CD4-positive, alpha-beta T cell (primary cell): ENCODE measurements at regions not wholly inside any gene's neighbourhood (a gene's known extent, or its start where the extent isn't known, plus 50 kb on each side); places are given as distances from the start of the nearest gene placed in this dataset.

ENCODE experiments used
- ATAC-seq: fragments of 200-7000 bp; cut with Tn5 transposase; one replicate; pipeline ENCODE4 v1.10.0; 2022; ENCODE audit warnings: mild to moderate bottlenecking; ENCODE audit not compliant: poor library complexity
- CTCF ChIA-PET: fragments of 350-600 bp; sonication (Branson Sonifier 250); formaldehyde crosslinking; loops from one replicate; lab custom pipeline; 2021; ENCODE audit warnings: antibody characterized with exemption, inconsistent platforms; lab: Charles Lee
- POLR2A ChIA-PET: fragments of 350-600 bp; sonication (Branson Sonifier 250); formaldehyde crosslinking; loops from one replicate; lab custom pipeline; 2021; ENCODE audit warnings: antibody characterized with exemption, inconsistent platforms; lab: Charles Lee
- DNase-seq, 14 experiments: peaks; one replicate each; pipeline ENCODE4 v3.0.0-alpha.2; 2013 to 2020; ENCODE audit warnings: mixed read lengths in 2 of 14
- H3K27ac ChIP-seq, 2 donors: one replicate each; pipeline versions ENCODE4 v1.5.1 to v1.7.0; 2013; ENCODE audit warnings: low read length in 2 of 2, low read depth in 1 of 2, mild to moderate bottlenecking in 1 of 2
- H3K27me3 ChIP-seq, 2 experiments: 1 replicate in 1 of 2; 2 replicates in 1 of 2; pipeline versions ENCODE4 v1.6.1 to v1.7.0; 2013; ENCODE audit warnings: low read length in 2 of 2, control low read depth in 1 of 2, mild to moderate bottlenecking in 1 of 2, moderate library complexity in 1 of 2; ENCODE audit not compliant: insufficient read depth in 2 of 2, control insufficient read depth in 1 of 2
- H3K36me3 ChIP-seq: one replicate; pipeline ENCODE4 v1.6.1; 2013; ENCODE audit warnings: low read length, control low read depth; ENCODE audit not compliant: insufficient read depth
- H3K4me1 ChIP-seq: one replicate; pipeline ENCODE4 v1.6.1; 2013; ENCODE audit warnings: low read length, control low read depth; ENCODE audit not compliant: insufficient read depth
- H3K4me3 ChIP-seq: one replicate; pipeline ENCODE4 v1.5.1; 2013; ENCODE audit warnings: mild to moderate bottlenecking, low read length, moderate library complexity
- H3K9me3 ChIP-seq, 2 experiments: 1 replicate in 1 of 2; 2 replicates in 1 of 2; pipeline versions ENCODE4 v1.6.1 to v1.7.0; 2013; ENCODE audit warnings: low read length in 2 of 2, mild to moderate bottlenecking in 2 of 2, control low read depth in 1 of 2, moderate library complexity in 1 of 2; ENCODE audit not compliant: control insufficient read depth in 1 of 2, insufficient read depth in 1 of 2
- H3K27ac Mint-ChIP-seq: one replicate; pipeline ENCODE4 v1.8.0; 2020; ENCODE audit warnings: mixed read lengths
- H3K27me3 Mint-ChIP-seq: one replicate; pipeline ENCODE4 v1.8.0; 2021; ENCODE audit warnings: mixed read lengths
- H3K36me3 Mint-ChIP-seq: one replicate; pipeline ENCODE4 v1.8.0; 2021; ENCODE audit warnings: low read depth, mixed read lengths
- H3K4me1 Mint-ChIP-seq: one replicate; pipeline ENCODE4 v1.8.0; 2021; ENCODE audit warnings: low read depth, mixed read lengths
- H3K4me3 Mint-ChIP-seq: one replicate; pipeline ENCODE4 v1.8.0; 2020; ENCODE audit warnings: mild to moderate bottlenecking, mixed read lengths
- H3K9me3 Mint-ChIP-seq: one replicate; pipeline ENCODE4 v1.8.0; 2020; ENCODE audit warnings: mixed read lengths
- intact Hi-C, 2 experiments: fragments of 100-400 bp; cut with DNase I in 1 of 2; cut with micrococcal nuclease in 1 of 2; formaldehyde crosslinking; loops; one replicate each; pipeline versions ENCODE4 v1.15.1 to v1.9.0; 2023 to 2025; cut with DNase I, micrococcal nuclease
- TF ChIP-seq, protein P1 (sequence below): fragments of 200-600 bp; IDR thresholded peaks from one replicate; pipeline ENCODE4 v1.8.0; 2022; ENCODE audit warnings: antibody characterized with exemption, mild to moderate bottlenecking

- H3K27me3 ChIP-seq: no peaks in the 10 kb centered on the region
- no peak overlapping the region for H3K4me3 Mint-ChIP-seq
- intact Hi-C loops: no loop called here
- CTCF ChIA-PET: no interaction called here
- peaks cover 2% of the 10 kb centered on the region for H3K9me3 Mint-ChIP-seq
- peaks cover 0 to 3% of the 10 kb centered on the region in 2 experiments for H3K9me3 ChIP-seq
- ATAC-seq: no peak
- POLR2A ChIA-PET: no interaction called here
- H3K4me1 ChIP-seq: no peaks in the 10 kb centered on the region
- TF ChIP-seq, protein P1, sequence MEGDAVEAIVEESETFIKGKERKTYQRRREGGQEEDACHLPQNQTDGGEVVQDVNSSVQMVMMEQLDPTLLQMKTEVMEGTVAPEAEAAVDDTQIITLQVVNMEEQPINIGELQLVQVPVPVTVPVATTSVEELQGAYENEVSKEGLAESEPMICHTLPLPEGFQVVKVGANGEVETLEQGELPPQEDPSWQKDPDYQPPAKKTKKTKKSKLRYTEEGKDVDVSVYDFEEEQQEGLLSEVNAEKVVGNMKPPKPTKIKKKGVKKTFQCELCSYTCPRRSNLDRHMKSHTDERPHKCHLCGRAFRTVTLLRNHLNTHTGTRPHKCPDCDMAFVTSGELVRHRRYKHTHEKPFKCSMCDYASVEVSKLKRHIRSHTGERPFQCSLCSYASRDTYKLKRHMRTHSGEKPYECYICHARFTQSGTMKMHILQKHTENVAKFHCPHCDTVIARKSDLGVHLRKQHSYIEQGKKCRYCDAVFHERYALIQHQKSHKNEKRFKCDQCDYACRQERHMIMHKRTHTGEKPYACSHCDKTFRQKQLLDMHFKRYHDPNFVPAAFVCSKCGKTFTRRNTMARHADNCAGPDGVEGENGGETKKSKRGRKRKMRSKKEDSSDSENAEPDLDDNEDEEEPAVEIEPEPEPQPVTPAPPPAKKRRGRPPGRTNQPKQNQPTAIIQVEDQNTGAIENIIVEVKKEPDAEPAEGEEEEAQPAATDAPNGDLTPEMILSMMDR: no peak
- no peak for DNase-seq
- H3K4me3 ChIP-seq: no peak overlapping the region
- H3K27ac Mint-ChIP-seq: no peak overlapping the region
- no peaks in the 10 kb centered on the region for H3K4me1 Mint-ChIP-seq
- H3K27me3 Mint-ChIP-seq: no peaks in the 10 kb centered on the region
- H3K27ac ChIP-seq: no peak overlapping the region
- H3K36me3 ChIP-seq: no peaks in the 10 kb centered on the region
- H3K36me3 Mint-ChIP-seq: no peaks in the 10 kb centered on the region
Observed at GRCh38 chr2:155281907-155282306, 583.4 kb downstream of the KCNJ3 start.

DNA sequence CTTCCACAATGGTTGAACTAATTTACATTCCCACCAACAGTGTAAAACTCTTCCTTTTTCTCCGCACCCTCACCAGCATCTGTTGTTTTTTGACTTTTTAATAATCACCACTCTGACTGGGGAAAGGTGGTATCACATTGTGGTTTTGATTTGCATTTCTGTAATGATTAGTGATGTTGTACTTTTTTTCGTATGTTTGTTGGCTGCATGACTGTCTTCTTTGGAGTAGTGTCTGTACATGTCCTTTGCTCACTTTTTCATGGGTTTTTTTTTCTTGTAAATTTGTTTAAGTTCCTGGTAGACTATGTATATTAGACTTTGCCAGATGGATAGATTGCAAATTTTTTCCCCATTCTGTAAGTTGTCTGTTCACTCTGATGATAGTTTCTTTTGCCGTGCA is 574.8 kb downstream of the KCNJ3 start:
- CTCF ChIA-PET: no interaction called here
- intact Hi-C loops: no loop called here
- H3K27ac ChIP-seq: no peak overlapping the region

DNA sequence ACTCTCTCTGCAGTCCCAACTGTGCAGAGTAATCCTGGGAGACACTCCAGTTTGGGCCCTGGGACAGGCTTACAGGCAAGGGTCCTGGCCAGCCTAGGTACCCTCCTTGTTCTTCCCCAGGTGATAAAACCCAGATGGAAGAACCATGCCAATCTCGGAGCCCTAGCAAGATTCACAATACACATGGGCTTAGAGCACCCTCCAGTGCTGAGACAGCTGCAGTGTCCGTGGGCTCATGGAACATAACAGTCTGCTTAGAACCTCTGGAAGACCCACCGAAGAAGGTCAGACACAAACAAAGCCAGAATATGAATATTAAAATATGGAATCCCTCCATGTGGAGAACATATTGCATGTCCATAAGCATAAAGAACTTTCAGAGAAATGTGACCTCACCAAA is 568.1 kb downstream of the KCNJ3 start:
- Histone ChIP-seq H3K27ac (no peak overlapping the region), H3K36me3 (no peaks in the 10 kb centered on the region), H3K9me3 (peaks cover 0 to 4% of the 10 kb centered on the region in 2 experiments), H3K4me1 (no peaks in the 10 kb centered on the region), H3K4me3 (no peak overlapping the region), H3K27me3 (no peaks in the 10 kb centered on the region)
- TF ChIP-seq, protein P1: no peak
- no peak for DNase-seq
- no peak overlapping the region for H3K4me3 Mint-ChIP-seq
- ChIA-PET CTCF (no interaction called here), POLR2A (no interaction called here)
- intact Hi-C loops: no loop called here
- peaks cover 6% of the 10 kb centered on the region for H3K9me3 Mint-ChIP-seq
- no peaks in the 10 kb centered on the region for H3K36me3 Mint-ChIP-seq
- no peaks in the 10 kb centered on the region for H3K27me3 Mint-ChIP-seq
- H3K27ac Mint-ChIP-seq: no peak overlapping the region
- ATAC-seq: no peak
- no peaks in the 10 kb centered on the region for H3K4me1 Mint-ChIP-seq

More for the DNA sequence above, 574.8 kb downstream of the KCNJ3 start:
- no peak for ATAC-seq
- no peaks in the 10 kb centered on the region for H3K4me1 Mint-ChIP-seq
- Histone ChIP-seq H3K27me3 (no peaks in the 10 kb centered on the region), H3K36me3 (no peaks in the 10 kb centered on the region), H3K4me3 (no peak overlapping the region), H3K9me3 (no peaks in the 10 kb centered on the region), H3K4me1 (no peaks in the 10 kb centered on the region)
- no peak for DNase-seq
- H3K27me3 Mint-ChIP-seq: no peaks in the 10 kb centered on the region
- no peak overlapping the region for H3K4me3 Mint-ChIP-seq
- H3K9me3 Mint-ChIP-seq: peaks cover 7% of the 10 kb centered on the region
- H3K36me3 Mint-ChIP-seq: no peaks in the 10 kb centered on the region
- no peak overlapping the region for H3K27ac Mint-ChIP-seq
- POLR2A ChIA-PET: no interaction called here
- TF ChIP-seq, protein P1: no peak
